IPS-NIHi7 (cell line): ENCODE measurements at regions not wholly inside any gene's neighbourhood (a gene's known extent, or its start where the extent isn't known, plus 50 kb on each side); places are given as distances from the start of the nearest gene placed in this dataset.
"Not testable (repeated sequence)": the region's sequence is repeated elsewhere in the genome, so short reads cannot be mapped to it uniquely, and the experiment has no call there.

Experiments
- DNase-seq: peaks from one replicate; pipeline ENCODE4 v3.0.0; 2012; ENCODE audit warnings: mixed read lengths; ENCODE audit errors: extremely low spot score

DNA sequence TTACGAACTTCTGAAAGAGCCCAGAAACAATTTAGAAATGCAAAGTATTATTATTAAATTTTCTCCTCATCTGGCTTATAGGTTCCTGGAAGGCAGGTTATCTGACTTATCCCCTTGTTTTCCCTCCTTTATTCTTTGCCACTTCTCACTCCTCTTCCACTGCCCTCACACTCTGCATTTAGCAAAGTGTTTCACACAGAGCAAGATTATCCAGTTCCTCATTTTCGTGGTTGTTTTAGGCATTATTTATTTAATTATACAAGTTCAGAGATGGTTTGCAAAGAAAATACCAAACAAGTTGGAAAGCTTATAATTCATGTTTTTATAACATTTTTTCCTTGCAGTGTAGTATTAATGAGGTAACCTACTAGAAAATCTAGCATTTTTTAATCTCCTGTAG lies 544.9 kb downstream of the NSUN3 start:
- no peak for DNase-seq

DNA sequence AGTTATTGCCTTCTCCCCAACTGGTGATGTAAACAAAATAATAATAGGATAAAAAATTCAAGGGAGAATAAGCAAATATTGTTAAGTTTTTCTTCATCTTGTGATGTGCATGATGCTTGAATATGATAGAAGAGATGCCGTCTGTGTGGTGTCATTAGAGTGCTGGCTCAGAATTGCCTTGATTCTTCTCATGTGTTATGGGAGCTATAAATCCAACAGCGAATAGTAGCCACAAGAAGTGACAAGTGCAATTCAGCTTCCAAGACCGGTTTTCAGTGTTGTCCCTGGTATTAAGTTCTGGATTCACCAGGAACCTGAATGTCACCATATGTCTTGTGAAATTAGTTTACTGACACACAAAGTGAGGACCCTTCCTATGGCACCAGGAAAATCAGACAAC lies 547.0 kb downstream of the NSUN3 start:
- no peak for DNase-seq

DNA sequence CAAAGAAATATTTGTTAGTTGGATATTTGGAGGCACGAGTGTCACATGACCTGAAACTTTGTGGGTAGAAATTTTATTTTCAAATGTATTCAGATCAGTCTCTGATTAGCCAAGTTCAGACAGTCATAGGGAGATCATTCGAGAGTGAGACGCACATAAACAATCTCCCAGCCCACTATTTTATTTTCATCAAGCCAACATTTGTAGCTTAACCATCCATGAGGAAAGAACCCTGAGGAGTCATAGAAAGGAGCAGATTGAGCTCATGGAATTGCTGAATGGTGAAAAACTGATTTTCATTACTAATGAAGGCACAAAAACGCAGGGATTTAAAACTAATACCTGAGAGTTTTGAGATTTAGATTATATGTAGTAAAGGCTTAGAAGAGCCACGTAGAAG lies 548.7 kb downstream of the NSUN3 start:
- DNase-seq, result no peak

DNA sequence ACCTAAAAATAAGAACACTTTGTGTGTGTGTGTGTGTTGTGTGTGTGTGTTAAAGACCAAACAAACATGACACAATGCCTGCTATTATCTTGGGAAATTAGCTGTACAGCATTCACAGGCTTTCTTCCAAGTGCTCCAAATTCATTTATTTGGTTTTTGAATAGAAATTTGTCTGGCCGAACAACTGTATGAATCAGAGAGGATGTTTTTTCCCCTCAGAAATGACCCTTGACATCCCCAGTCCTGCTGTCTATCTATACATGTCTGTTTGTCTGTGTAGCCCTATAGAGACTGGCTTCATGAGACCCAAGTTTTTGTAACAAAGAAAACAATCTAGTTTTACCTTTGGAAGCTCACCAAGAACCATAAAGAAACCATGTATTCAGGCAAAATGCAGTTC lies 549.8 kb downstream of the NSUN3 start:
- DNase-seq, result no peak

DNA sequence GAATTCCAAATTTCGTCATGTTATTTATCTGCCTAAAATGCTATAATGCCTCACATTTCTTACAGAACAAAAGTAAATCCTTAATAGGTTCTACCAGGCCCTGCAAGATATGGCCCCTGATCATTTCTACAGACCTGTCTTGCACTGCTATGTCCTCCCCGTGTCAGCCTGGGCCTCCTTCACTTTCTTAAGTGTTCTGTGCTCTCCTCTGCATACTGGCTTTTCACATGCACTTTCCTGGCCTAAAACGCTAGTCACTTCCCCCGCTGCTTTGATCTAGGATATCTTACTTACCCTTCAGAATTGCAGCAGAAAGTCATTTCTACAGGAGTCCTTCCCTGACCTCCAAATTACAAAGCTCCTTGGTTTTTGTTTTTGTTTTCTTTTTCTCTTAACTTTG lies 551.3 kb downstream of the NSUN3 start:
- DNase-seq, result peak; percentile 20

DNA sequence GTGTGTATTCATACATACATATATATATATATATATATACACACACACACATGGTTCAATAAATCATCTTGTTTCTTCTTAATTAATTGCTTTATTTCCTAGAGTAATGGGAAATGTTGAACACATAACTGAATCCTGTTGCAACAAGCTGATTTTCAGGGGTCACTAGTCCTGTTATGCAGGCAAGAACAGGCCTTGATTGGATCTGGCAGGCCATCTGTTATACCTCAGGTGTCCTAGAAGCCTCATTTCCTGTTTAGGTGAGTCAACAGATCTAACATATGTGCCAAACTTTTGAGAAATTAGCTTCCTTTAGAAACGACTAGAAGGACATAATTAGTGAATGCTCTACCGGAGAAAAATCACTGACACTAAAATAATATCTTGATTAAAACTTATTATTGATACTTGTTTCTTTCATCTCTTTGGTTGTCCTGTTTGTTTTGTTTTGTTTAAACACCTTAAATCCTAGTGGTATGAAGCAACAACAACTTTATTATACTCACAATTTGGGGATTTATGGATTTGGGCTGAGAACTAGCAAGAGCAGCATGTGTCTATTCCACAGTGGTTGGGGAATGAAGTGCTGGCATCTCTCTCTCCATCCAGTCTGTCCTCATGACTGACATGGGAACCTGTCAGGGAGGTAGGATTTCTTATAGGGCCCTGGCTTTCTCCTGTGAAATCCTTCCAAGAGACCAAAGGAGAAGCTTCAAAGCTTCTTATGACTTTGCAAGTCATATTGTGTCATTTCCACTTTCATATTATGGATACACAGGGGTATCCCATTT lies 552.6 kb downstream of the NSUN3 start:
- DNase-seq, result no peak

DNA sequence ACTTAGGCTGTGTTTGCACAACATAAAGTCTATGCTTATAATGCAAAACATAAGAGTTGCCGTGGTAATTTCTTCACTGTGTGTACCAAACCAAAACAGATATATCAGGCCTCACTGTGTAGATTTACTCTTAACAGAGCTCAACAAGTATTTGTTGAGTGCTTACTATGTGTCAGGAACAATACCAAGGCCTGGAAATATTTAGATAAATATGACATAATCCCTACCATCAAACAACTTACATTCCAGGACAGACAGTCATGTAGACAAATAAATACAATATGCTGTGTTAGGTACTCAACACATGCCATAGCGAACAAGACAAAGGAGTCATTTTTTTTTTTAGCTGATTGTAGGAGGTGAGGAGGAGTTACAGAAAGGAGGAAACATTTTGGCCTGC lies 554.0 kb downstream of the NSUN3 start:
- no peak for DNase-seq

DNA sequence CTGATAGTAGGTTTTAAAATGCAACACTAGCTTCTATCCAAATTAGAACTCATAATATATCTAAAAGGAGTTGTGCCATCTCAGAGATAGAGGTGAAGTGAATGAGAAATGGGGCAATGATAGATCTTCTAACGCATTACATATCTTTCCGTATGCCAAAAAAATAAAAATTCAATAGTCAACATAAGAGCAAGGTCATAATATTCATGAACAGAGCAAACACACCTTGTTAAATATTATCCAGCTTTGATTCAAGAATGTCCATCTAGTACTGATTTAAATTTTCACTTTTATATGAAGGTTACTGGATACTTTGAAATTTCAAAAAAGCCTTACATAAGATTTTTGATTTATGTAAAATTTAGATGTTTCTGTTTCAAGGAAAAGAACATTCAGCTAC lies 554.5 kb downstream of the NSUN3 start:
- DNase-seq, result no peak

DNA sequence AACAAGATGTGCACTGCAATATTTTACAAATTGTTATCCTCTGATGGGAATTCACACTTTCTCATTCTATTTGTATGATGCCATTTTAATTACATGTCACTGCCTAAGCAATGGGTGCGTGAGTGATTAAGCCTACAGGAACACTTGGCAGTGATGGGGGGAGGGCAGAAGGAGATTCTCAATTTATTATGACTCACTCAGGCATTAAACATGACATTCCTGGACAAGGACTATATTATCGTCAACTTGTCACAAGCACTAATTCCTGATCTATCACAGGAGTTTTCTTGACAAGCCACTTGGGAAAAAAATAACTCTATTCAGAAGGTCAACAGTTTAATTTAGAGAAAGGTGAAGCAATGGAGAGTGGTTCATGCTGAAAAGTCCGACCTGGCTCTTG lies 556.8 kb downstream of the NSUN3 start:
- no peak for DNase-seq

DNA sequence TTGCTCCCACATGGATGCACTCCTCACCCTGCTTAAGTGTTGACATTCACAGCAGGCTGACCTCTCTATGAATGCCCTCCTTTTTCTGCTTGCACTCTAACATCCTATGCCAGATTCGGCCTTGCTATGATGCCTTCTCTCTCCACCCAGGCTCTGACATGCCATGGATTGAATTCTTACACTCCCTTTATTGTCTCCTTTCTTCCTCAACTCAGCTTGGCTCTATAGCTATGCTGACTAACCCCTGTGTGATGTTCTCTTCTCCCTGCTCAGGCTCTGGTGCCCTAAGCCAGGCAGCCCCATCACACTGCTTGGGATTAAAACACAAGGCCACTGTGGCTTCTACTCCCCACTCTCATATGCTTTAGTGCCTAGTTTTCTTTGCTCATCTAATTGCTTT lies 563.7 kb downstream of the NSUN3 start:
- peak; percentile 15 for DNase-seq

DNA sequence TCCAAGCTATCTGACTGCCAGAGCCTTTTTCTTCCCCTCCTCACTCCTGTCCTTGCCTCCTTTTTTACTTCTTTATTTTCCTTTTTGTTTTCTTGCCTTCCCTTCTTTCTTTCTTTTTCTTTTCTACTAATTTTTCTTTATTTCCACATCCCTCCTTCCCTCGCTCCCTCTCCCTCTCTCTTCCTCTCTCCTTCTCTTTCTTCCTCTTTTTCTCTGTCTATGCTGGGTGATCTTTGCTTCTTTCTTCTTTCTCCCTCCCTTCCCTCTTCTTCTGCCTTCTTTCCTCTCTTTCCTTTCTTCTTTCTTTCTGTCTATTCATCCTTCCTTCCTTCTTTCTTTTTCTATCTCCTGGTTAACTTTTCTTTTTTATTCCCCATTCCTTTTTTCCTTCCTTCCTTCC lies 564.8 kb downstream of the NSUN3 start:
- DNase-seq, result no peak

DNA sequence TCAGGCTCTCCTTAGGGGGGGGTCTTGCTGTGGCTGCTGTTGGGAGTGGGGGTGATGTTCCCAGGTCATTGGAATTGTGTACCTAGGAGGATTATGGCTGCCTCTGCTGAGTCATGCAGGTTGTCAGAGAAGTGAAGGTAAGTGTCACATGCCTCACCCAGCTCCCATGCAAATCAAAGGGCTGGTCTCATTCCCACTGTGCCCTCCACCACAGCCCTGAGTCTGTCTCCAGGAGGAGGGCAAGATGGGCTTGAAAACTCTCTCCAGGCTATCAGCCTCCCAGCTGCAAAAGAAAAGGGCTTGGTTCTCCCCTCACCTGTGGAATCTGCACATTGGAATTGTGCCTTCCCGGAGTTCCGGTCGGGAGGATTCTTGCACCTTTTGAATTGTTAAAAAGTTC lies 580.5 kb downstream of the NSUN3 start:
- DNase-seq, result peak; percentile 12

DNA sequence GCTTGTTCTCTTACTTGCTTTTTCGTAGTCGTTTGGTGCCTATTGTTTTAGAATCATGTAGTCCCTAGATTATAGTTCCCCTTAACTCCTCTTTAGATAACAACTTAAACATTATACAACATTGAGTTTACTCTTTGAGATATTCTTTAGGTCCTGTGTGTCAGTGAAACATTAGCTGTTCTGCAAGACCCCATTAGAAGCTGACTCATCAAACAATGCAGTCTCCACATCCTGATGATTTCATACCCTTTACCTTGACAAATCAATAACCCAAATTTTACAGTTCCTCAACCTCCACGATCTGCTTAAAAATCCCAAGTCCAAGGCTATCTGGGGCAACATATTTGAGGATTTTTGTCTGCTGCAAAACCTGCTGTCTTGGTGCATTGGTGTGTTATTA lies 582.9 kb downstream of the NSUN3 start:
- no peak for DNase-seq

DNA sequence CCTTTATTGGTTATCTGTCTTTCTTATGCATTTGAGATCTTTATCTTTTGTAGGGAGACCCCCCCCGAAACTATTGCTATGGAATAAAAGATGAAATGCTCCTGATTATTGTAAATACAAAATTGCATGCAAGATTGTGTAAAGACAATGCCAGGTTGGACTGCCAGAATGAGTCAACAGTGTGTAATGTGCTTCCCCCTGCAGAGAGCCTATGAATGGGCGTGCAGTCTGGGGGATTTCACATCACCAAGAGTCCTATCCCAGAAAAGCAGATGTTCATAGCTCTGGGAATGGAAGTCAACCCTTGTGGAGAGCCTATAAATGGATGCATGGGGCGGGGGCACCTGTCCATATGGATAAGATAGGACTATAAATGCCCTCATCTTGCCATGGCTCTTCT lies 584.3 kb downstream of the NSUN3 start:
- DNase-seq, result no peak

DNA sequence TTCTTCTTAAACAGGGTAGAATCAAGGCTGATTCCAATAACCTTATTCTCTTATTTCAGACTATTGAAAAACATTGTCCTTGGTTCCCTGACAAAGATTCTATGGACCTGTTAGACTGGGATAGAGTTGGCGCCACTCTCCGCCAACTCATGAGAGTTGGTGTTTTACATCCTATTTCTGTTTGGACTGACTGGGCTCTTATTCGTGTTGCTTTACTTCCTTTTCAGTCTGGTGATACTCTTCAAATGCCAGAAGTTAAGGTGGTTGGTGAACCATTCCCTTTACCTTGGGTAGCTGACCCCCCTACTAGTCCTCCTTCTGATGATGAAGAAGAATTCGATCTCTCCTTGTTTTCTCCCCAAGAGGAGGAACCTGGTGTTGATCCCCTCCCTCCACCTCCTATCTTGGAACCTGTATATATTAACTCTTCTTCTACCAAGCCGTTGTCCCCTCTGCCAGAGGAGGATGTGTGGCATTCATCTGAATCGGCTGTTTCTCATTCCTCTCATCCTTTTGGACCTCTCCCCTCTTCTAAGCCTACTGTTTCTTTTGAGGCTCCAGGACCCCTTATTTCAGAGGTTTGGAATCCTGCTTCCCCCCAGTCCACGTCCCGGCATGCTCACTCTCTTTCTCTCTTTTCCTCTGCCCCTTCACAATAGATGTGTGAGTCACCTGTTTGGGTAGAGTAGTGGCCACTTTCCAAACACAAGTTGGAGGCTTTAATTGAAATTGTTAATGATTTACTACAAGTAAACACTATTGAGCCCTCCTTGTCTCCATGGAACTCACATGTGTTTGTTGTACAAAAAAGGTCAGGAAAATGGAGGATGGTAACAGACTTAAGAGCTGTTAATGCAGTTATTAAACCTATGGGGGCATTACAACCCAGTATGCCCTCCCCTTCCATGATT lies 585.7 kb downstream of the NSUN3 start:
- not testable (repeated sequence) for DNase-seq

DNA sequence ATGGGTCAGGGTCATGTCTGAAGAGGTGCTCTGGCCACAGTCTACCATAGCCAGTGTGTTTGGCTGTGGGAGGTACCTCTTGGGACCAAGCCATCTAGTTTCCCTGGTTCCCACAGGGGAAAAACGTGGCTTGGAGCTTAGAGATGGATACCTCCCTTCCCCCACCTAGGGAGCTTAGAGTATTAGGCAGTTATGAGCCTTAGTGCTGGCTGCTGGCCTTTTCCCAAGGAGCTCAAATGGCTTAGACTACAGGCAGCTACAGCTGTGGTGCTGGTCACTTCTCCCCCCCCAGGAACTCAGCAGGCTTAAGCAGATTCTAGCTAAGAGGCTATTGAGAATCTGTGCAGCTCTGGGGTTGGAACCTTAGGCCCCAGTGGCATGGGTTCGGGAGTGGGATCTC lies 591.2 kb downstream of the NSUN3 start:
- DNase-seq, result no peak

DNA sequence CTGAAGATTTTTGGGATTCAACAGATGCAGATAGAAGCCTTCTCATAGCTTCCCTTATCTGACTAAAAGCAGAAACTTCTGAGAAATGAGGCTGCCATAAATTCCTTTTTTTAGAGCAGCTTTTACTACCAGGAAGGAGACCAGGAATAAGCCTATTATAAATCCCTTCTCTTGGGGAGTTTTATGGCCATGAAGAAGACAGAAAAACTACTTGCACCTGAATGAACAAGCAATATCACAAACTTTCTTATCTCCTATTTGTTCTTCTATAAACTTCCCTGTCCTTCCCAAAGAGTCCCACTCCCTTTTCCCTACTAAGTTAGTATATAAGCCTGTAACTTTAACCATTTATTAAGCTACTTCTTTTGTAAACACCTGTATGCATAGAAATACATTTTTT lies 603.1 kb downstream of the NSUN3 start:
- DNase-seq, result no peak

DNA sequence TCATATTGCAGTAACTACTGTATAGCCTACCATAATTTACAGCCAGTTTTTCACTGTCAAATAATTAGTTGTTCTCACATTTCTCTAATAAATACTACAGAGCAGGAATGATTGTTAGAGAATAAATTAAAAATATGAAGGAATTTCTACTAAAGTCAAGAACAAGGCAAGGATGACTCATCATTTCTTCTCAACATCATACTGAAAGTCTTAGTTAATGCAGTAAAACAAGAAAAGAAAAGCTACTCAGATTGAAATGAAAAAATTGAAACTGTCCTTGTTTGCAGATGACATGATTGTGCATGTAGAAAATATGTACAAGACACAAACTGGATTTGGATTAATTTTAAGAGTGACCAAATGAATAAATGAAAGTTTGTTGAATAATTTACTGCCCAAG lies 608.2 kb downstream of the NSUN3 start:
- no peak for DNase-seq

DNA sequence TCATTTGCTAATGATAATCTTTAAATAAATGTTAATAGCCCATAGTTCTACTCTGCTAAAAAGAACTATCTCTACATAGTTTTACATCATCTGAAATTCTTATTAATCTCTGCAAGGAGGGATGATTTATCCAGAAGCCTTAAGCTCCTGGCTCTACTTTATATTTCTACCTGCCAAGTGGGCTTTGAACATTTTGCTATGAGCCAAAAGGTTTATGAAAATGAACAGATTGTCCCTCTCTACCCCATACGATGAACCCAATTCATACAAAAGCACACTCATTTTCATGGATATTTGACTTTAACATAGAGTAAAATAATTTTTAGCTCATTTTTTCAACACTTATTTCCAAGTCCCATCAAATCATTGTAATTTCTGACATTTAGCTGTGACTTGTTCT lies 611.0 kb downstream of the NSUN3 start:
- no peak for DNase-seq

DNA sequence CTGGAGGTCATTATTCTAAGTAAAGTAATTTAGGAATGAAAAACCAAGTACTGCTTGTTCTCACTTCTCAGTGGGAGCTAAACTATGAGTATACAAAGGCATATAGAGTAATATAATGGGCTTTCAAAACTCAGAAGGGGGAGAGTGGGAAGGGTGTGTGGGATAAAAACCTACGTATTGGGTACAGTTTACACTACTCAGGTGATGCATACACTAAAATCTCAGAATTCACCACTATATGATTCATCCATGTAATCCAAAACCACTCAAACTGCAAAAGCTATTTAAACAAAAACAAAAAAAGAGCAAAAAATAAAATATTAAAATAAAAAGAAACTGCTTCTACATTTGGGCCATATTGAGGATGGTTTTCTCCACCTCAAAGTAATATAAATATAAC lies 623.3 kb downstream of the NSUN3 start:
- DNase-seq, result no peak

DNA sequence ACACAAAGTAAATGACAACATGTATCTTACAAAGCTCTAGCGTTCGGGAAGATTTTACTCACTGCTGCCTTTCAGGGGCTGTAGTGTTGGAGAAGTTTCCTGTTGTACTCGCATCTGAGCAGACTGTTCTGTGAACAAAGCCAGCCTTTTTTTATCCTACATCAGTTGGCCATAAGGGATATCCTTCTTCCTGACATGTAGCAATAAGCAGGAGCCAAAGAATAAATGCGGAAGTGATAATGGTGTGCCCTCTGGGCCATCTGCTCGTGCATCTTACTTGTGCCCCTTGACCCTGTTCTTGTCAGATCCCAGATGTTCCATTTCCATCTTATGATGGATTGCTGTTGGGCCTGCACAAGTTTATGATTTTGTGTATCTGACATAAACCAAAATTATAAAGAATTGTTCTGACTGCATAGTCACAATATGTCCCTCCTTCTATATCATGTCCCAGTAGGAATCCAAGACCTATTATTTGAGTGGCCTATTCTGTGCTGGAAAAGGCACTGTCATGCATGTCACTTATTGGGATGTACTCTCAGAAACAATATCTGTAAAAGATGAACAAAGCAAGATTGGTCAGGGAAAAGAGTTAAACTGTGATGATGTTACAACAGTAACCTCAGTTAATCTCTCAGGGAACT lies 631.3 kb downstream of the NSUN3 start:
- DNase-seq, result no peak

DNA sequence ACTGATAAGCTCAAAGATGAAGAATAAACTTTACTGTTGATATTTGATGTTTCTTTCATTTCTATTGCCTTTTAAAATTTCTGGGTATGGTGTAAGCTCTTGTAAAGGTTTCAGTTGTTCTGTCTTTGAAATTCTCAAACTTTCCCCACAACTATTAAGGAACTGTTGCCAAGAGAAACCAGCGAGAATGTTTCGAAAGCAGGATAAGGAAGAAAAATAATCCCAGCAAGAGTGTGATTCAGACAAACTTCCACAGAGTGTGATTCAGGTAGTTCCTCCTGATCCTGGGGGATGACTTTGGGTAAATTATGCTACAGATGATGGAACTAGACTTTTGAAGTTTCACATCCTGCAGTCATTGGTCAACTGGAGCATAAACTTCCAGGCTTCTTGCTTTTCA lies 632.0 kb downstream of the NSUN3 start:
- DNase-seq, result no peak

DNA sequence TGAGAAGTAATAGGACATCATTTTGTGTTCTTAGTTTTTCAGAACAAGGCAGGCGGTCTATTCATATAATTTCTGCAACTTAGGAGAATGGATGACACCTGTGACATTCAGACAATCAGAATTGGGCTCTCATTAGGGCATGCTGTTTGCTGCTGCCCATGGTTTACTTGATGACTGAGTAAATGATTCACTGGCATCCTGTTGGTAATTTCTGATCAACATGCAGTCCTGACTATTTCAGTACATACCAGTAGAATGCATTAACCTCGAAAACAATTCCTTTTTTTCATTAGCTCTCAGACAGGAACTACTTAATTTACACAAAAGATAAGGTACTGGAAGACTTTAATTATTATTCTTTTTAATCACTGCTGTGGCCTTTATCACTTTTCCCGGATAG lies 641.6 kb downstream of the NSUN3 start:
- no peak for DNase-seq
